Stomach (tissue), 8 donors: ENCODE measurements at regions not wholly inside any gene's neighbourhood (a gene's known extent, or its start where the extent isn't known, plus 50 kb on each side); places are given as distances from the start of the nearest gene placed in this dataset.

Experiments
- DNase-seq, 2 donors: peaks; one replicate each; pipeline versions ENCODE4 v3.0.0 to v3.0.0-alpha.2; 2013 to 2019
- H3K27ac ChIP-seq, 5 donors: fragments of 200-600 bp in 4 of 5; sonication (generic) in 4 of 5; one replicate each; pipeline ENCODE4 v1.5.1; 2013 to 2019; ENCODE audit warnings: mild to moderate bottlenecking in 1 of 5, moderate library complexity in 1 of 5
- H3K27me3 ChIP-seq, 3 donors: fragments of 200-600 bp; sonication (generic); one replicate each; pipeline ENCODE4 v1.5.1; 2017 to 2019; ENCODE audit warnings: mixed run types in 1 of 3
- H3K36me3 ChIP-seq, 4 donors: fragments of 200-600 bp; sonication (generic); 1 replicate in 3 of 4; 2 replicates in 1 of 4; pipeline ENCODE4 v1.5.1; 2016 to 2019
- H3K4me1 ChIP-seq, 4 donors: fragments of 200-600 bp; sonication (generic); one replicate each; pipeline ENCODE4 v1.5.1; 2016 to 2019
- H3K4me3 ChIP-seq, 4 donors: fragments of 200-600 bp; sonication (generic) in 3 of 4; one replicate each; pipeline ENCODE4 v1.5.1; 2016 to 2019; ENCODE audit warnings: mild to moderate bottlenecking in 1 of 4
- H3K9me3 ChIP-seq, 4 donors: fragments of 200-600 bp; sonication (generic); one replicate each; pipeline ENCODE4 v1.5.1; 2016 to 2019
- CTCF ChIP-seq, 7 experiments: fragments of 450-650 bp in 4 of 7; fragments of 200-600 bp in 3 of 7; sonication (generic) in 3 of 7; IDR thresholded peaks; one replicate each; pipeline ENCODE4 v1.5.1; 2016 to 2019; ENCODE audit warnings: antibody characterized with exemption in 7 of 7, control low read depth in 2 of 7, mild to moderate bottlenecking in 1 of 7
- EP300 ChIP-seq: sonication (generic); formaldehyde crosslinking; IDR thresholded peaks from one replicate; pipeline ENCODE4 v1.6.1; 2017; ENCODE audit warnings: antibody characterized with exemption
- POLR2A ChIP-seq, 4 donors: fragments of 450-650 bp; IDR thresholded peaks; one replicate each; pipeline ENCODE4 v1.6.1; 2016; ENCODE audit warnings: antibody characterized with exemption in 4 of 4, control low read depth in 2 of 4, mild to moderate bottlenecking in 1 of 4, moderate library complexity in 1 of 4
- POLR2AphosphoS5 ChIP-seq, 3 donors: sonication (generic); formaldehyde crosslinking; IDR thresholded peaks; one replicate each; pipeline ENCODE4 v1.6.1; 2016; ENCODE audit warnings: antibody characterized with exemption in 3 of 3
- WGBS, 5 donors: extraction: QIAGEN DNeasy Blood & Tissue Kit in 3 of 5; methylation state at CpG; one replicate each; pipeline versions ENCODE4 v1.1.5 to v1.1.7; 2013 to 2018; 5-methylcytosine and 5-hydroxymethylcytosine counted together
- intact Hi-C: fragments of 100-400 bp; cut with DNase I; formaldehyde crosslinking; loops from one replicate; pipeline ENCODE4 v1.15.1; 2023; ENCODE audit warnings: low total_unique reads
- donor health status: healthy with polysubstance abuse.
- donor health status: Bipolar disorder and iron deficiency.
- donor health status: healthy.

- H3K27me3 ChIP-seq, result no peaks in the 10 kb centered on the region
- no peaks in the 10 kb centered on the region for H3K36me3 ChIP-seq
- H3K4me3 ChIP-seq, result no peak overlapping the region
- WGBS, 5 donors, result 19 to 41% (median 25%) methylated on average over 2 of the region's 2 CpGs
- no peaks in the 10 kb centered on the region for H3K4me1 ChIP-seq
- H3K9me3 ChIP-seq, result no peaks in the 10 kb centered on the region
- DNase-seq, result no peak
- intact Hi-C loops, result no loop called here
- TF ChIP-seq CTCF (IDR thresholded peaks at IDR 0.05), result no peak
- no peak for TF ChIP-seq EP300
- no peak for TF ChIP-seq POLR2AphosphoS5 (IDR thresholded peaks at IDR 0.05)
- no peak for TF ChIP-seq POLR2A (IDR thresholded peaks at IDR 0.05)
- H3K27ac ChIP-seq, result no peak overlapping the region
Measured at GRCh38 chr14:82911930-82912329, 1378.3 kb upstream of the SEL1L start.

GRCh38 chr14:82913396-82913795, 1379.7 kb upstream of the SEL1L start:
- Histone ChIP-seq H3K36me3 (no peaks in the 10 kb centered on the region), H3K27ac (no peak overlapping the region), H3K4me3 (no peak overlapping the region), H3K9me3 (no peaks in the 10 kb centered on the region), H3K4me1 (no peaks in the 10 kb centered on the region), H3K27me3 (no peaks in the 10 kb centered on the region)
- no peak for DNase-seq
- intact Hi-C loops, result no loop called here
- TF ChIP-seq POLR2AphosphoS5 (IDR thresholded peaks at IDR 0.05) (no peak), EP300 (no peak), POLR2A (IDR thresholded peaks at IDR 0.05) (no peak), CTCF (IDR thresholded peaks at IDR 0.05) (no peak)

GRCh38 chr14:82915381-82915780, 1381.7 kb upstream of the SEL1L start:
- WGBS, 5 donors, result 33 to 53% (median 51%) methylated on average over 3 of the region's 3 CpGs
- intact Hi-C loops, result no loop called here
- Histone ChIP-seq H3K27ac (no peak overlapping the region), H3K4me1 (no peaks in the 10 kb centered on the region), H3K36me3 (no peaks in the 10 kb centered on the region), H3K4me3 (no peak overlapping the region), H3K9me3 (no peaks in the 10 kb centered on the region), H3K27me3 (no peaks in the 10 kb centered on the region)
- TF ChIP-seq POLR2AphosphoS5 (IDR thresholded peaks at IDR 0.05) (no peak), EP300 (no peak), POLR2A (IDR thresholded peaks at IDR 0.05) (no peak), CTCF (IDR thresholded peaks at IDR 0.05) (no peak)
- DNase-seq, result no peak

GRCh38 chr14:82935691-82936090, 1402.0 kb upstream of the SEL1L start:
- Histone ChIP-seq H3K27ac (no peak overlapping the region), H3K4me1 (no peaks in the 10 kb centered on the region), H3K27me3 (no peaks in the 10 kb centered on the region), H3K36me3 (no peaks in the 10 kb centered on the region), H3K4me3 (no peak overlapping the region), H3K9me3 (no peaks in the 10 kb centered on the region)
- 53 to 93% (median 80%) methylated on average over 1 of the region's 1 CpG for WGBS, 5 donors
- DNase-seq, result no peak
- TF ChIP-seq EP300 (no peak), POLR2A (IDR thresholded peaks at IDR 0.05) (no peak), POLR2AphosphoS5 (IDR thresholded peaks at IDR 0.05) (no peak), CTCF (IDR thresholded peaks at IDR 0.05) (no peak)
- intact Hi-C loops, result no loop called here

GRCh38 chr14:82951171-82951570, 1417.5 kb upstream of the SEL1L start:
- no peak for DNase-seq
- Histone ChIP-seq H3K4me3 (no peak overlapping the region), H3K36me3 (no peaks in the 10 kb centered on the region), H3K27ac (no peak overlapping the region), H3K9me3 (no peaks in the 10 kb centered on the region), H3K27me3 (no peaks in the 10 kb centered on the region), H3K4me1 (no peaks in the 10 kb centered on the region)
- intact Hi-C loops, result no loop called here
- TF ChIP-seq POLR2AphosphoS5 (IDR thresholded peaks at IDR 0.05) (no peak), EP300 (no peak), CTCF (IDR thresholded peaks at IDR 0.05) (no peak), POLR2A (IDR thresholded peaks at IDR 0.05) (no peak)
